HEK293T (cell line): ENCODE measurements at regions not wholly inside any gene's neighbourhood (a gene's known extent, or its start where the extent isn't known, plus 50 kb on each side); places are given as distances from the start of the nearest gene placed in this dataset.

Source experiments
- ARNT ChIP-seq: fragments of 450-650 bp; IDR thresholded peaks from 2 replicates; pipeline ENCODE4 v1.6.1; 2017; ENCODE audit warnings: mild to moderate bottlenecking
- BHLHE40 ChIP-seq: fragments of 450-650 bp; IDR thresholded peaks from 2 replicates; pipeline ENCODE4 v1.6.1; 2016; ENCODE audit warnings: mild to moderate bottlenecking, moderate library complexity, borderline replicate concordance
- ELF4 ChIP-seq: fragments of 450-650 bp; IDR thresholded peaks from 2 replicates; pipeline ENCODE4 v1.6.1; 2017; ENCODE audit warnings: antibody characterized with exemption
- FOXK2 ChIP-seq: fragments of 450-650 bp; IDR thresholded peaks from 2 replicates; pipeline ENCODE4 v1.6.1; 2016; ENCODE audit warnings: mild to moderate bottlenecking
- FOXM1 ChIP-seq: fragments of 450-650 bp; IDR thresholded peaks from 2 replicates; pipeline ENCODE4 v1.6.1; 2017; ENCODE audit warnings: mild to moderate bottlenecking, borderline replicate concordance
- HDGF ChIP-seq: fragments of 450-650 bp; IDR thresholded peaks from 2 replicates; pipeline ENCODE4 v1.6.1; 2017; ENCODE audit warnings: antibody characterized with exemption, borderline replicate concordance
- L3MBTL2 ChIP-seq: fragments of 450-650 bp; conservative IDR thresholded peaks from 2 replicates; pipeline ENCODE4 v1.6.1; 2016; ENCODE audit warnings: mild to moderate bottlenecking
- NFRKB ChIP-seq: fragments of 450-650 bp; IDR thresholded peaks from 2 replicates; pipeline ENCODE4 v1.6.1; 2016; ENCODE audit warnings: mild to moderate bottlenecking, moderate library complexity
- PKNOX1 ChIP-seq: fragments of 450-650 bp; IDR thresholded peaks from 2 replicates; pipeline ENCODE4 v1.6.1; 2016
- SP1 ChIP-seq: fragments of 450-650 bp; IDR thresholded peaks from 2 replicates; pipeline ENCODE4 v1.6.1; 2017
- SUZ12 ChIP-seq: fragments of 450-650 bp; IDR thresholded peaks from 2 replicates; pipeline ENCODE4 v1.6.1; 2016; ENCODE audit warnings: mild to moderate bottlenecking
- TARDBP ChIP-seq: fragments of 450-650 bp; IDR thresholded peaks from 2 replicates; pipeline ENCODE4 v1.6.1; 2016
- ZNF384 ChIP-seq: fragments of 450-650 bp; IDR thresholded peaks from 2 replicates; pipeline ENCODE4 v1.6.1; 2016

GRCh38 chr10:120684226-120684625, 166.9 kb upstream of the WDR11 start:
- no peak for TF ChIP-seq PKNOX1
- no peak for TF ChIP-seq FOXM1
- TF ChIP-seq ELF4, result no peak
- TF ChIP-seq SP1, result no peak
- no peak for TF ChIP-seq FOXK2
- no peak for TF ChIP-seq ZNF384
- TF ChIP-seq HDGF, result no peak
- TF ChIP-seq L3MBTL2, result no peak
- no peak for TF ChIP-seq SUZ12
- no peak for TF ChIP-seq BHLHE40
- no peak for TF ChIP-seq NFRKB
- no peak for TF ChIP-seq ARNT
- TF ChIP-seq TARDBP, result no peak
